Uterus (tissue), 2 donors: ENCODE measurements at regions not wholly inside any gene's neighbourhood (a gene's known extent, or its start where the extent isn't known, plus 50 kb on each side); places are given as distances from the start of the nearest gene placed in this dataset.

Experiments used
- CTCF ChIP-seq, 4 experiments: fragments of 200-600 bp in 2 of 4; fragments of 450-650 bp in 2 of 4; sonication (generic) in 2 of 4; IDR thresholded peaks; one replicate each; pipeline ENCODE4 v1.5.1; 2016 to 2019; ENCODE audit warnings: antibody characterized with exemption in 4 of 4, mild to moderate bottlenecking in 2 of 4, moderate library complexity in 1 of 4
- POLR2A ChIP-seq, 2 donors: fragments of 450-650 bp; IDR thresholded peaks; one replicate each; pipeline ENCODE4 v1.6.1; 2016; ENCODE audit warnings: antibody characterized with exemption in 2 of 2, mild to moderate bottlenecking in 1 of 2, moderate library complexity in 1 of 2

- TF ChIP-seq CTCF (IDR thresholded peaks at IDR 0.05) (no peak), POLR2A (IDR thresholded peaks at IDR 0.05) (no peak)
These were observed 272.9 kb upstream of the BCHE start for GRCh38 chr3:166110102-166110501.
